Stomach (tissue), 4 donors: ENCODE measurements at regions not wholly inside any gene's neighbourhood (a gene's known extent, or its start where the extent isn't known, plus 50 kb on each side); places are given as distances from the start of the nearest gene placed in this dataset.

Source experiments
- EP300 ChIP-seq: sonication (generic); formaldehyde crosslinking; IDR thresholded peaks from one replicate; pipeline ENCODE4 v1.6.1; 2017; ENCODE audit warnings: antibody characterized with exemption
- POLR2A ChIP-seq, 4 donors: fragments of 450-650 bp; IDR thresholded peaks; one replicate each; pipeline ENCODE4 v1.6.1; 2016; ENCODE audit warnings: antibody characterized with exemption in 4 of 4, control low read depth in 2 of 4, mild to moderate bottlenecking in 1 of 4, moderate library complexity in 1 of 4
- TF ChIP-seq, protein P1 (sequence below), 7 experiments: fragments of 450-650 bp in 4 of 7; fragments of 200-600 bp in 3 of 7; sonication (generic) in 3 of 7; IDR thresholded peaks; one replicate each; pipeline ENCODE4 v1.5.1; 2016 to 2019; ENCODE audit warnings: antibody characterized with exemption in 7 of 7, control low read depth in 2 of 7, mild to moderate bottlenecking in 1 of 7

DNA sequence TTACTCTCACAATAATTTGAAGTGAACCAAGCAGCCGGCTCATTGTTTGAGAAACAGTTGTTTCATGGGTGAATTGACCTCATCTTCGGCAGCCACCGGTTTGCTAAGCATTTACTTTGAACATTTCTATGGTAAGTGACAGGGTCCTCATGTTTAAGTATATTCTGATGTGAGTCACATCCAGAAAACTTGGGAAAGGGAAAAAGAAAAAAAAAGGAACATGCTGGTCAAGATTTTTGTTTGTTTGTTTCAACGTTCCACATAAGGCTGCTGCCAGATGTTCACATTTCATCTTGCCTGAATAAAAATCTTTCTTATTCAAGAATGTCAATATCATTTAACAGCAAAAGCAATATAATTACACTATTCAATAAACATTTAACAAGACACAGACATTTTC lies 55.0 kb upstream of the EXOC2 start:
- TF ChIP-seq, protein P1, sequence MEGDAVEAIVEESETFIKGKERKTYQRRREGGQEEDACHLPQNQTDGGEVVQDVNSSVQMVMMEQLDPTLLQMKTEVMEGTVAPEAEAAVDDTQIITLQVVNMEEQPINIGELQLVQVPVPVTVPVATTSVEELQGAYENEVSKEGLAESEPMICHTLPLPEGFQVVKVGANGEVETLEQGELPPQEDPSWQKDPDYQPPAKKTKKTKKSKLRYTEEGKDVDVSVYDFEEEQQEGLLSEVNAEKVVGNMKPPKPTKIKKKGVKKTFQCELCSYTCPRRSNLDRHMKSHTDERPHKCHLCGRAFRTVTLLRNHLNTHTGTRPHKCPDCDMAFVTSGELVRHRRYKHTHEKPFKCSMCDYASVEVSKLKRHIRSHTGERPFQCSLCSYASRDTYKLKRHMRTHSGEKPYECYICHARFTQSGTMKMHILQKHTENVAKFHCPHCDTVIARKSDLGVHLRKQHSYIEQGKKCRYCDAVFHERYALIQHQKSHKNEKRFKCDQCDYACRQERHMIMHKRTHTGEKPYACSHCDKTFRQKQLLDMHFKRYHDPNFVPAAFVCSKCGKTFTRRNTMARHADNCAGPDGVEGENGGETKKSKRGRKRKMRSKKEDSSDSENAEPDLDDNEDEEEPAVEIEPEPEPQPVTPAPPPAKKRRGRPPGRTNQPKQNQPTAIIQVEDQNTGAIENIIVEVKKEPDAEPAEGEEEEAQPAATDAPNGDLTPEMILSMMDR (IDR thresholded peaks at IDR 0.05): no peak
- TF ChIP-seq POLR2A (IDR thresholded peaks at IDR 0.05): no peak
- TF ChIP-seq EP300: no peak
